Uterus (tissue), 3 donors: ENCODE measurements at regions not wholly inside any gene's neighbourhood (a gene's known extent, or its start where the extent isn't known, plus 50 kb on each side); places are given as distances from the start of the nearest gene placed in this dataset.

ENCODE experiments used
- DNase-seq, 2 donors: peaks; one replicate each; pipeline ENCODE4 v3.0.0-alpha.2; 2019 to 2020
- H3K27ac ChIP-seq, 2 donors: fragments of 200-600 bp; sonication (generic); 1 replicate in 1 of 2; 2 replicates in 1 of 2; pipeline ENCODE4 v1.5.1; 2016 to 2018
- H3K27me3 ChIP-seq, 2 donors: fragments of 200-600 bp; sonication (generic); one replicate each; pipeline ENCODE4 v1.5.1; 2018 to 2019; ENCODE audit warnings: control low read depth in 1 of 2
- H3K36me3 ChIP-seq, 2 donors: fragments of 200-600 bp; sonication (generic); one replicate each; pipeline ENCODE4 v1.5.1; 2019; ENCODE audit warnings: control low read depth in 1 of 2
- H3K4me1 ChIP-seq, 2 donors: fragments of 200-600 bp; sonication (generic); one replicate each; pipeline ENCODE4 v1.5.1; 2018 to 2019; ENCODE audit warnings: control low read depth in 1 of 2
- H3K4me3 ChIP-seq, 2 donors: fragments of 200-600 bp; sonication (generic); 1 replicate in 1 of 2; 2 replicates in 1 of 2; pipeline ENCODE4 v1.5.1; 2018 to 2019; ENCODE audit warnings: mild to moderate bottlenecking in 1 of 2
- H3K9me3 ChIP-seq, 2 donors: fragments of 200-600 bp; sonication (generic); one replicate each; pipeline ENCODE4 v1.5.1; 2019; ENCODE audit warnings: control low read depth in 1 of 2
- POLR2A ChIP-seq, 2 donors: fragments of 450-650 bp; IDR thresholded peaks; one replicate each; pipeline ENCODE4 v1.6.1; 2016; ENCODE audit warnings: antibody characterized with exemption in 2 of 2, mild to moderate bottlenecking in 1 of 2, moderate library complexity in 1 of 2
- intact Hi-C: fragments of 100-400 bp; cut with DNase I; formaldehyde crosslinking; loops from one replicate; pipeline ENCODE4 v1.15.1; 2023; ENCODE audit warnings: low total_unique reads
- TF ChIP-seq, protein P1 (sequence below), 4 experiments: fragments of 200-600 bp in 2 of 4; fragments of 450-650 bp in 2 of 4; sonication (generic) in 2 of 4; IDR thresholded peaks; one replicate each; pipeline ENCODE4 v1.5.1; 2016 to 2019; ENCODE audit warnings: antibody characterized with exemption in 4 of 4, mild to moderate bottlenecking in 2 of 4, moderate library complexity in 1 of 4
- donor health status: DM: yes; HTN: yes; CAD: no.

DNA sequence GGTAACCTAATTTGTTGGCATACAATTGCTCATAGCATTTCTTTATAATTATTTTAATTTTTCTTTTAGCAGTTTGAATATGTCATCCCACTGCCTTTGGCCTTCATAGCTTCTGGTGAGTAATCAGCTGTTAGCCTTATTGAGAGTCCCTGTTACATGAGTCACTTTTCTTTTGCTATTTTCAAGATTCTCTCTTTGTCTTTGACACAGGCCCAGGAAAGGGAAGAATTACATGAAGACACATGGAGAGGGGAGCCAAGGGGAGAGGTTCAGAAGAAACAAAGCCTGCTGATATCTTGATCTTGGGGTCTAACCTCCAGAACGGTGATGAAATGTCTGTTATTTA, 418.2 kb downstream of the METTL15 start:
- TF ChIP-seq, protein P1, sequence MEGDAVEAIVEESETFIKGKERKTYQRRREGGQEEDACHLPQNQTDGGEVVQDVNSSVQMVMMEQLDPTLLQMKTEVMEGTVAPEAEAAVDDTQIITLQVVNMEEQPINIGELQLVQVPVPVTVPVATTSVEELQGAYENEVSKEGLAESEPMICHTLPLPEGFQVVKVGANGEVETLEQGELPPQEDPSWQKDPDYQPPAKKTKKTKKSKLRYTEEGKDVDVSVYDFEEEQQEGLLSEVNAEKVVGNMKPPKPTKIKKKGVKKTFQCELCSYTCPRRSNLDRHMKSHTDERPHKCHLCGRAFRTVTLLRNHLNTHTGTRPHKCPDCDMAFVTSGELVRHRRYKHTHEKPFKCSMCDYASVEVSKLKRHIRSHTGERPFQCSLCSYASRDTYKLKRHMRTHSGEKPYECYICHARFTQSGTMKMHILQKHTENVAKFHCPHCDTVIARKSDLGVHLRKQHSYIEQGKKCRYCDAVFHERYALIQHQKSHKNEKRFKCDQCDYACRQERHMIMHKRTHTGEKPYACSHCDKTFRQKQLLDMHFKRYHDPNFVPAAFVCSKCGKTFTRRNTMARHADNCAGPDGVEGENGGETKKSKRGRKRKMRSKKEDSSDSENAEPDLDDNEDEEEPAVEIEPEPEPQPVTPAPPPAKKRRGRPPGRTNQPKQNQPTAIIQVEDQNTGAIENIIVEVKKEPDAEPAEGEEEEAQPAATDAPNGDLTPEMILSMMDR (IDR thresholded peaks at IDR 0.05): no peak
- no peak for TF ChIP-seq POLR2A (IDR thresholded peaks at IDR 0.05)

DNA sequence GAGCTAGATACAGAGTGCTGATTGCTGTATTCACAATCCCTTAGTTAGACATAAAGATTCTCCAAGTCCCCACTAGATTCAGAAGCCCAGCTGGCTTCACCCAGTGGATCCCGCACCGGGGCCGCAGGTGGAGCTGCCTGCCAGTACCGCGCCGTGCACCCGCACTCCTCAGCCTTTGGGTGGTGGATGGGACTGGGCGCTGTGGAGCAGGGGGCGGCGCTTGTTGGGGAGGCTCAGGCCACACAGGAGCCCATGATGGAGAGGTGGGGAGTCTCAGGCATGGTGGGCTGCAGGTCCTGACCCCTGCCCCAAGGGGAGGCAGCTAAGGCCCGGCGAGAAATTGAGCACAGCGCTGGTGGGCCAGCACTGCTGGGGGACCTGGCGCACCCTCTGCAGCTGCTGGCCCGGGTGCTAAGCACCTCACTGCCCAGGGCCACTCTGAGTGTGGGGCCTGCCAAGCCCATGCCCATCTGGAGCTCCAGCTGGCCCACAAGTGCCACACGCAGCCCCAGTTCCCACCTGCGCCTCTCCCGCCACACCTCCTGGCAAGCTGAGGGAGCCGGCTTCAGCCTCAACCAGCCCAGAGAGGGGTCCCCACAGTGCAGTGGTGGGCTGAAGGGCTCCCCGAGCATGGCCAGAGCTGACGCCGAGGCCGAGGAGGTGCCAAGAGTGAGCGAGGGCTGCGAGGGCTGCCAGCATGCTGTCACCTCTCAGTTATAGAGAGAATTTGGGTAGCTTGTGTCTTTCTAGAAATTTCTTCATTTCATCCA, 417.6 kb downstream of the METTL15 start:
- Histone ChIP-seq H3K27ac (no peak overlapping the region), H3K27me3 (no peaks in the 10 kb centered on the region), H3K4me1 (no peaks in the 10 kb centered on the region), H3K9me3 (no peaks in the 10 kb centered on the region), H3K4me3 (no peak overlapping the region), H3K36me3 (no peaks in the 10 kb centered on the region)
- intact Hi-C loops: no loop called here
- TF ChIP-seq POLR2A (IDR thresholded peaks at IDR 0.05): no peak
- TF ChIP-seq, protein P1 (IDR thresholded peaks at IDR 0.05): no peak
- DNase-seq: no peak

More for the DNA sequence above, 418.2 kb downstream of the METTL15 start:
- no peaks in the 10 kb centered on the region for H3K27me3 ChIP-seq
- H3K9me3 ChIP-seq: no peaks in the 10 kb centered on the region
- intact Hi-C loops: no loop called here
- H3K4me1 ChIP-seq: no peaks in the 10 kb centered on the region
- no peak overlapping the region for H3K4me3 ChIP-seq
- no peak for DNase-seq
- H3K27ac ChIP-seq: no peak overlapping the region
- no peaks in the 10 kb centered on the region for H3K36me3 ChIP-seq

DNA sequence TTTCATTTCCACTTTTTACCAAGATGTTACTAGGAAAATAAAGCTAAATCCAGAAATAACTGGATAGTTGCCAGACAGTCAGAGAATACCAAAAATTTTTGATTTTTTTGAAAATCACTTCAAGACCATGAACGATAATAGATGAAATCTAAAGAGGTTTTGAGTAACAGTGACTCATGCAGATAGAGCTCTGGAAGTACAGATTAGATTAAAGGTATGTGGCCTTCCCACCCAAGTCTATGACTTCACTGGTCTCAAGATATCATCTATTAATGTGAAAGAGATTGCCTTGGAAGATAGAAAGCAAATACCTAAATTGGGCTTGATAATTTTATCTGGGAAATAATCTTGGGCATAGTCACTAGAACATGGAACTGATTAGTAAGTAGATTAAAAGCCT, 415.9 kb downstream of the METTL15 start:
- H3K4me1 ChIP-seq: no peaks in the 10 kb centered on the region
- no peaks in the 10 kb centered on the region for H3K27me3 ChIP-seq
- no peak overlapping the region for H3K27ac ChIP-seq
- no peak for DNase-seq
- TF ChIP-seq, protein P1 (IDR thresholded peaks at IDR 0.05): no peak
- no peak for TF ChIP-seq POLR2A (IDR thresholded peaks at IDR 0.05)
- no peaks in the 10 kb centered on the region for H3K9me3 ChIP-seq
- H3K36me3 ChIP-seq: no peaks in the 10 kb centered on the region
- intact Hi-C loops: no loop called here
- no peak overlapping the region for H3K4me3 ChIP-seq

DNA sequence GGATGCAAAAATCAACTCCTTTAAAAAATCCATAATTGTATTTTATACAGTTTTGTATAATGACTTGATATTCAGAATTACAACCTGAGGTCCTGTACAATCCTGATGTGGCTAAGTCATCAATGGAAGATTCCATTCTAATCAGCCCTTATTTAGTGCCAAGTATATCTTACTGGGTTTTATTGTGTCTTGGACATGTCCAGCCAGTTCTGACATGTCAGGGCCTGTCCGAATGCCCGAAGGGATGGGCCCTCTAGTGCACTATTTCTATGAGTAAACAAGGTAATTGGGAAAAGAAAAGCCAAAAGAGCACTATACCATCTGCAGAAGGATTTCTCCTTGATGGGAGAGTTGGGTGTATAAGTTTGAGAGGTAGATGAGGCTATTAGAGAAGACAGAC, 412.9 kb downstream of the METTL15 start:
- no peak for DNase-seq
- no peak overlapping the region for H3K27ac ChIP-seq
- no peaks in the 10 kb centered on the region for H3K36me3 ChIP-seq
- H3K4me1 ChIP-seq: no peaks in the 10 kb centered on the region
- TF ChIP-seq POLR2A (IDR thresholded peaks at IDR 0.05): no peak
- TF ChIP-seq, protein P1 (IDR thresholded peaks at IDR 0.05): no peak
- no peak overlapping the region for H3K4me3 ChIP-seq
- H3K9me3 ChIP-seq: no peaks in the 10 kb centered on the region
- intact Hi-C loops: no loop called here
- H3K27me3 ChIP-seq: no peaks in the 10 kb centered on the region

DNA sequence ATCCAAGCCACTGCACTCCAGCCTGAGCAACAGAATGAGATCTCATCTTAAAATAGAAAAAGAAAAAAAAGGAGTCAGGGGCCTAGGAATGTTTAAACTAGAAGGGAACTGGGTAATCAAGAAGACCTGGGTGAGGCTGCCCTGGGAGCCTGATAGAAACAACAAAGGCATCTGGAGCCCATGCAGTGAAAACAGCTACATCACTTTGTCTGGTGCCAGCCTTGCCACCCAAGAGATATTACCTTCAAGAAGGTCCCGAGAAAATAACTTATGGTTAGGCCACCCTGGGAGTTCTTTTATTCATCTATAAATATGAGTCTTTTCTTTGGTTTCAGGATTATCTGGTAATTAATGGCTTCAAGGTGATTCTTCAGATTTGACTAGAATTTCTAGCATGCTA, 412.1 kb downstream of the METTL15 start:
- H3K27me3 ChIP-seq: no peaks in the 10 kb centered on the region
- H3K4me3 ChIP-seq: no peak overlapping the region
- H3K4me1 ChIP-seq: no peaks in the 10 kb centered on the region
- H3K9me3 ChIP-seq: no peaks in the 10 kb centered on the region
- H3K27ac ChIP-seq: no peak overlapping the region
- H3K36me3 ChIP-seq: no peaks in the 10 kb centered on the region
- TF ChIP-seq POLR2A (IDR thresholded peaks at IDR 0.05): no peak
- TF ChIP-seq, protein P1 (IDR thresholded peaks at IDR 0.05): no peak
- intact Hi-C loops: no loop called here
- no peak for DNase-seq
